ENCODE measurements at regions not wholly inside any gene's neighbourhood (a gene's known extent, or its start where the extent isn't known, plus 50 kb on each side); places are given as distances from the start of the nearest gene placed in this dataset.

GRCh38 chr3:194219826-194220410, 84.0 kb downstream of the HES1 start:
- DNase-seq = no peak

- DNase-seq = no peak
Measured at GRCh38 chr3:194220901-194221326, 85.0 kb downstream of the HES1 start.

DNA sequence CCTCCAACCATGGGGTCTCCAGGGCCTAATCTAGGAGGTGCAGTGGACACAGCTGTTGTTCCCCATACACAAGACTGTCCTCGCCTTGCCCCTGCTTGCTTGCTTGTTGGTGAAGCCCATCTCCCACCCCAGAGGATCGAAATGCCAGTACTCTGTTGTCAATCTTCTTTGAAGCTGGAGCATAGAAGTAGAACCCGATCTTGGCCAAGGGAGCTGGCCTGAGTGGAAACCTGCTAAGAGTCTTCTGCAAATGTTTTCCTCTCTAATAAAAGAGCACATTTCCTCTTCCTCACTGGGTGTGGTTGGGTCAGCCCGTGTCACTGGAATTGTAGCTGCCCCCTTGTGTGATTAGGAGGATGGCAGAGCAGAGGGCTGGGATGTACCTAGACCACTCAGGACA, 85.4 kb downstream of the HES1 start:
- no peak for DNase-seq

DNA sequence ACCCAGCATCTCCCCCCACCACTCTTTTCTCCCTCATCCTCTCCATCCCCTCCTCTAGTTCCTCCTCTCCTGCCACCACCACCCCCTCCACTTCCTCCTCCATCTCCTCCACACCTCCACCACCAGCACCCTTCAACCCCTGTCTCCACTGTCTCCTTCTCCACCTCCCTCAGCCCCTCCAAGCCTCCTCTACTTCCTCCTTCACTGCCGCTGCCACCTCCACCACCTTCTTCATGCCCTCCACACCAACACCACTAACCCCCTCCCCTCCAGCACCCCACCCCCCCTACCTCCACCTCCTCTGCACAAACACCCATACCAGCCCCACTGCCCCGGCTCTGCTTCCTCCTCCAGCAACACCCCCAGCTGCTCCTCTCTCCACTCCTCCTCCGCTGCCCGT, 88.0 kb downstream of the HES1 start:
- DNase-seq = no peak

GRCh38 chr3:194224471-194225417, 88.8 kb downstream of the HES1 start:
- no peak for DNase-seq

DNA sequence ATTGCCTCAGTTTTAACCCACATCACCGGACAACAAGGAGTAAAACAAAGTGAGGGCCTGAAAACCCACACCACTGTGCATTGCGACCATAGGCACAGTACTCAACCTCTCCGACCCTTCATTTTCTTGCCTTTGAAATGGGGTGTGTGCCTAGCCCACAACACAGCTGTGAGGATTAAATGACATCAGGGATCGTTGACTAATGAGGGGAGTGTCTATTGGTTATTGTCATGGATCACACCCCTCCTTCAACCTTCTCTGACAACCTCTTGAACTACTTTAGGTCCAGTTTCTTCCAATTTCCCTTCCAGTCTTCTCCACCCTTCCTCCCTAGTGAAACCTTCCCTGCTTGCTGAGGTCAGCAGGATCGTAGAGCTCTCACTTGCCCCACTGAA, 89.5 kb downstream of the HES1 start:
- no peak for DNase-seq

DNA sequence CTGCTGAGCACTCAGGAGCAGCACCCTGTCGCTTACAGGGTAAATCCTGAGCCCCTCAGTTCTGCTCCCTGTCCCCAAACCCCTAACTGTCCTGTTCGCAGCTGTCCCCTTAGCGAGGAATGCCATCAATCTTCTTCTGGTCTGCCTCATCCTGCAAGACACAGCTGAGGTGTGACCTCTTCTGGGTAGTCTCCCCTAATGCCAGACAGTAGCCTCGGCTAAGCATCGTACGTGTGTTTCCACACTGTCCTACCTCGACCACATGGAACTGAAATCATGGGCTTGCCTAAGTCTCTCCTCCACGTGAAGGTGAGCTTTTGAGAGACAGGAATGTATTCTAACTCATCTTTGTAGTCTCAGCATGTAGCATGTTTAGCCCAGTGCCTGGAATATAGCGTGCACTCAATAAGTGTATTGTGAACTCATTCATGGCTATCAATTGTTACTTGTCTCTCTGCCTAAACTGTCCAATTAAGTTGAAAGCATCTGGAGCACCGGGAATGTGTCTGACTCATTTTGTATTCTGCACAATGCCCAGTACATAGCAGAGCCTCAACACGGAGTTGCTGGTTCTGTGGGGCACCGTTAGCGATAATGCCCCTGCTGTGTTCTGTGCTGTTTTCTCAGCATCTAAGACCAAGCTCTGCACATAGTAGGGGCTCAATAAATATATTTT, 90.2 kb downstream of the HES1 start:
- DNase-seq = no peak

- no peak for DNase-seq
Measured at GRCh38 chr3:194231929-194232832, 96.2 kb downstream of the HES1 start.

- DNase-seq = no peak
Measured at GRCh38 chr3:194233150-194233549, 97.2 kb downstream of the HES1 start.

- no peak for DNase-seq
Measured at GRCh38 chr3:194235160-194235559, 99.2 kb downstream of the HES1 start.

GRCh38 chr3:194237110-194237509, 101.2 kb downstream of the HES1 start:
- DNase-seq = no peak

DNA sequence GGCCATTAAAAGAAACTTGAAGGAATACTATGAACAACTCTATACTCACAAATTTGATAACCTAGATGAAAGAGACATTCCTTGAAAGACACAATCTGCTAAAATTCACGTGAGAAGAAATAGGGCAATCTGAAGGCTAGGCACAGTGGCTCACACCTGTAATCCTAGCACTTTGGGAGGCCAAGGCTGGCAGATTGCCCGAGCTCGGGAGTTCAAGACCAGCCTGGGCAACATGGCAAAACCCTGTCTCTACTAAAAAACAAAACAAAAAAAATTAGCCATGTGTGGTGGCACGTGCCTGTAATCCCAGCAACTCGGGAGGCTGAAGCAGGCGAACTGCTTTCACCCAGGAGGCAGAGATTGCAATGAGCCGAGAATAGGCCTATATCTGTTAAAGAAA, 104.8 kb downstream of the HES1 start:
- DNase-seq = no peak

DNA sequence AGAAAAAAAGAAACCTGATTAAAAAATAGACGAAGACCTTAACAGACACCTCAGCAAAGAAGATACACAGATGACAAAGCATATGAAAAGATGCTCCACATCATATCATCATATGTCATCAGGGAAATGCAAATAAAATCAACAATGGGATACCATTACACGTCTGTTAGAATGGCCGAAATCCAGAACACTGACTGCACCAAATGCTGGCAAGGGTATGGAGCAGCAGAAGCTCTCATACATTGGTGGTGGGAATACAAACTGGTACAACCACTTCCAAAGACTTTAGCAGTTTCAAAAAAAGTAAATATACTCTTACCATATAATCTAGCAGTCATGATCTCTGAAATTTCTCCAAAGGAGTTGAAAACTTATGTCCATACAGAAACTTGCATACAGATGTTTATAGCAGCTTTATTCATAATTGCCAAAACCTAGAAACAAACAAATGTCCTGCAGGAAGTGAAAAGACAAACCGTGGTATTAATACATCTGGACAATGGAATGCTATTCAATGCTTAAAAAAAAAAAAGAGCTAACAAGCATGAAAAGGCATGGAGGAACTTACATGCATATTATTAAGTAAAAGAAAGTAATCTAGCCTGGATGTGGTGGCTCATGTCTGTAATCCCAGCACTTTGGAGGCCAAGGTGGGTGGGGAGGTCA, 107.4 kb downstream of the HES1 start:
- no peak for DNase-seq

- no peak for DNase-seq
Measured at GRCh38 chr3:194244167-194244566, 107.0 kb downstream of the CPN2 start.

DNA sequence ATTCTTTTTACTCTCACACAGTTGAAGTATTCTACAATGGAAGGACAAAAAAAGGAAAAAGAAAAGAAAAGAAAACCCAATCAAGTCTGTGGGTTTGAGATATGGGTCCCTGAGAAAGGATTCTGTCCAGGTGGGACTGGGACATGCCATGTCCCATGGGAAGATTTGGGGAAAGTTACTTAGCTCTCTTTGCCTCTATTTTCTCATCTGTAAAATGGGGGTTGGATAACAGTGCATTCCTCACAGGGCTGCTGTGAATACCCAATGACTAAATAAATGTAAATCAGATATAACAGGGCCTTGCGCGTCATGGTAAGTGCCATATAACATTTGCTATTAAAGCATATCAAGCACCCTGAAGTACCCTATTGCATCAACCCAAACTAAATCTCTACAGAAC, 105.7 kb downstream of the CPN2 start:
- no peak for DNase-seq

- no peak for DNase-seq
Measured at GRCh38 chr3:194245975-194246561, 105.1 kb downstream of the CPN2 start.

DNA sequence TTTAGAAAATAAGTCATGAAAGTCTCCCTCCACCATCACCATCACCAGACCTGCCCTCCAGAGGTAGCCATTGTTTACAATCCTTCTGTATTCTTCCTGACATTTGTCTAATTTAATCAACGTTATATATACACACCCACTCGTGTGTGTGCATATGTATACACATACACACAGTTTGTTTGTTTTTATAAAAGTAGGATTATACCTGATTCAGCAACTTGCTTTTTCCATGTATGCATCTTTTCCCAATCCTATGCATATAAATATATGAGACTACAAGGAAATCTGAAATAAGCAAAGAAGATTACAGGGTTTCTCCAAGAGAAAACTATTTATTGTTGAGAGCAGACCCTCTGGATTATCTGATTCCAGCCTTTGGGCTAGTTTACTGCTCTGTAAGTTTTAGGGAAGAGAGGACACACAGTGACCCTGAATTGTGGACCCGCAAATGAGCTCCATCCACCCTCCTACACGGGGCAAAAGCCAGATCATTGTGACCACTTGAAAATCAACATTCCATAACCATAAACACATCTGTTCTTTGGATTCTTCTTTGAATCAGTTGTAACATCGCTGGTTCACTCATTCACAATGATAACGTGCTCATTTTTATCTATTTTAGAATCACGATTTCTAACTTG, 104.3 kb downstream of the CPN2 start:
- DNase-seq = no peak

GRCh38 chr3:194247350-194247740, 103.8 kb downstream of the CPN2 start:
- no peak for DNase-seq

GRCh38 chr3:194249323-194250097, 101.6 kb downstream of the CPN2 start:
- no peak for DNase-seq

Data from activated naive CD4-positive, alpha-beta T cell treated with anti-CD3 and anti-CD28 coated beads, Interleukin-2, amount 50 U/mL, for 16 hours (primary cell).